Dermis blood vessel endothelial cell (primary cell): ENCODE measurements at regions not wholly inside any gene's neighbourhood (a gene's known extent, or its start where the extent isn't known, plus 50 kb on each side); places are given as distances from the start of the nearest gene placed in this dataset.
"Not testable (repeated sequence)": the region's sequence is repeated elsewhere in the genome, so short reads cannot be mapped to it uniquely, and the experiment has no call there.

Experiments
- DNase-seq: peaks from one replicate; pipeline ENCODE4 v3.0.0; 2010

- no peak for DNase-seq
Measured at GRCh38 chr4:170682558-170683294, 593.0 kb upstream of the AADAT start.

- not testable (repeated sequence) for DNase-seq
Measured at GRCh38 chr4:170682087-170682486, 592.3 kb upstream of the AADAT start.

GRCh38 chr4:170675568-170676262 lies 586.0 kb upstream of the AADAT start:
- DNase-seq = no peak

- no peak for DNase-seq
Measured at GRCh38 chr4:170674176-170674575, 584.4 kb upstream of the AADAT start.

GRCh38 chr4:170672381-170672965 lies 582.7 kb upstream of the AADAT start:
- DNase-seq = no peak

- no peak for DNase-seq
Measured at GRCh38 chr4:170671171-170671570, 581.4 kb upstream of the AADAT start.

GRCh38 chr4:170667814-170668213 lies 578.1 kb upstream of the AADAT start:
- DNase-seq = no peak

GRCh38 chr4:170666909-170667308 lies 577.2 kb upstream of the AADAT start:
- no peak for DNase-seq

GRCh38 chr4:170662250-170662649 lies 572.5 kb upstream of the AADAT start:
- no peak for DNase-seq

- no peak for DNase-seq
Measured at GRCh38 chr4:170657761-170658160, 568.0 kb upstream of the AADAT start.

- DNase-seq = no peak
Measured at GRCh38 chr4:170656506-170656905, 566.8 kb upstream of the AADAT start.

- DNase-seq = no peak
Measured at GRCh38 chr4:170652571-170652970, 562.8 kb upstream of the AADAT start.

- no peak for DNase-seq
Measured at GRCh38 chr4:170651786-170652185, 562.0 kb upstream of the AADAT start.

- DNase-seq = no peak
Measured at GRCh38 chr4:170627418-170627817, 537.7 kb upstream of the AADAT start.

- no peak for DNase-seq
Measured at GRCh38 chr4:170623899-170624298, 534.1 kb upstream of the AADAT start.

GRCh38 chr4:170610434-170610833 lies 520.7 kb upstream of the AADAT start:
- no peak for DNase-seq

GRCh38 chr4:170599894-170600293 lies 510.1 kb upstream of the AADAT start:
- no peak for DNase-seq

- DNase-seq = no peak
Measured at GRCh38 chr4:170591076-170591475, 501.3 kb upstream of the AADAT start.

- no peak for DNase-seq
Measured at GRCh38 chr4:170589597-170590191, 499.9 kb upstream of the AADAT start.

GRCh38 chr4:170581969-170582368 lies 492.2 kb upstream of the AADAT start:
- DNase-seq = no peak

- no peak for DNase-seq
Measured at GRCh38 chr4:170581322-170581721, 491.6 kb upstream of the AADAT start.

GRCh38 chr4:170580651-170581050 lies 490.9 kb upstream of the AADAT start:
- DNase-seq = no peak

GRCh38 chr4:170538821-170539473 lies 449.2 kb upstream of the AADAT start:
- no peak for DNase-seq
